NB4 (cell line): ENCODE measurements at regions not wholly inside any gene's neighbourhood (a gene's known extent, or its start where the extent isn't known, plus 50 kb on each side); places are given as distances from the start of the nearest gene placed in this dataset.

Source experiments
- DNase-seq: peaks from one replicate; pipeline ENCODE4 v3.0.0; 2010; ENCODE audit warnings: low read depth
- H3K4me3 ChIP-seq: one replicate; pipeline ENCODE4 v1.5.1; 2011; ENCODE audit warnings: mild to moderate bottlenecking, low read depth, low read length, moderate library complexity
- CTCF ChIP-seq: IDR thresholded peaks from one replicate; pipeline ENCODE4 v1.5.1; 2012; ENCODE audit warnings: low read depth, low read length
- MAX ChIP-seq: IDR thresholded peaks from 2 replicates; pipeline ENCODE4 v1.6.1; 2011; ENCODE audit warnings: low read depth, low read length
- MYC ChIP-seq: IDR thresholded peaks from 2 replicates; pipeline ENCODE4 v1.6.1; 2011; ENCODE audit warnings: low read depth, low read length
- POLR2A ChIP-seq: IDR thresholded peaks from 2 replicates; pipeline ENCODE4 v1.6.1; 2011; ENCODE audit warnings: mild to moderate bottlenecking; ENCODE audit not compliant: insufficient read length; ENCODE audit errors: extremely low read depth

- no peak for DNase-seq
- no peak for TF ChIP-seq CTCF
- no peak for TF ChIP-seq MAX
- no peak for TF ChIP-seq MYC
- TF ChIP-seq POLR2A: no peak
- no peak overlapping the region for H3K4me3 ChIP-seq
Measured at GRCh38 chr5:82851471-82851870, 225.7 kb downstream of the TMEM167A start.

GRCh38 chr5:82850393-82850792 is 226.8 kb downstream of the TMEM167A start:
- no peak overlapping the region for H3K4me3 ChIP-seq
- TF ChIP-seq MAX (no peak), CTCF (no peak), MYC (no peak), POLR2A (no peak)
- no peak for DNase-seq

- no peak for DNase-seq
- TF ChIP-seq CTCF (no peak), POLR2A (no peak), MYC (no peak), MAX (no peak)
- H3K4me3 ChIP-seq: no peak overlapping the region
Measured at GRCh38 chr5:82849885-82850284, 227.3 kb downstream of the TMEM167A start.

- DNase-seq: no peak
- H3K4me3 ChIP-seq: no peak overlapping the region
- TF ChIP-seq MYC (no peak), POLR2A (no peak), CTCF (no peak), MAX (no peak)
Measured at GRCh38 chr5:82847562-82847961, 229.6 kb downstream of the TMEM167A start.

GRCh38 chr5:82839881-82840280 is 237.3 kb downstream of the TMEM167A start:
- DNase-seq: no peak
- no peak overlapping the region for H3K4me3 ChIP-seq
- TF ChIP-seq POLR2A: no peak
- no peak for TF ChIP-seq MAX

- no peak for TF ChIP-seq POLR2A
- TF ChIP-seq MAX: no peak
- no peak for TF ChIP-seq CTCF
- TF ChIP-seq MYC: no peak
- no peak for DNase-seq
- H3K4me3 ChIP-seq: no peak overlapping the region
Measured at GRCh38 chr5:82835488-82835887, 241.7 kb downstream of the TMEM167A start.
